Pancreas (tissue), 10 donors: ENCODE measurements at regions not wholly inside any gene's neighbourhood (a gene's known extent, or its start where the extent isn't known, plus 50 kb on each side); places are given as distances from the start of the nearest gene placed in this dataset.

Experiments
- ATAC-seq, 4 donors: fragments of 200-7000 bp; cut with Tn5 transposase; one replicate each; pipeline versions ENCODE4 v1.8.0 to v1.9.1; 2020; ENCODE audit warnings: mild to moderate bottlenecking in 4 of 4, moderate library complexity in 4 of 4
- DNase-seq, 6 donors: peaks; one replicate each; pipeline ENCODE4 v3.0.0-alpha.2; 2020
- FAIRE-seq: peaks from 2 replicates; lab custom pipeline; 2012; peaks lifted over from hg19 to GRCh38; lab: Jason Lieb, UNC
- H3K27ac ChIP-seq, 4 donors: fragments of 200-600 bp; sonication (generic); 1 replicate in 3 of 4; 2 replicates in 1 of 4; pipeline versions ENCODE4 v1.5.0 to v1.8.0; 2020
- H3K27me3 ChIP-seq, 4 donors: fragments of 200-600 bp; one replicate each; pipeline ENCODE4 v1.8.0; 2021
- H3K36me3 ChIP-seq, 3 donors: fragments of 200-600 bp; sonication (generic) in 1 of 3; one replicate each; pipeline versions ENCODE4 v1.5.0 to v1.8.0; 2020 to 2021
- H3K4me1 ChIP-seq, 3 donors: fragments of 200-600 bp; one replicate each; pipeline ENCODE4 v1.8.0; 2021
- H3K4me3 ChIP-seq, 4 donors: fragments of 200-600 bp; sonication (generic) in 2 of 4; one replicate each; pipeline versions ENCODE4 v1.5.0 to v1.8.0; 2020 to 2021
- H3K9me3 ChIP-seq, 4 donors: fragments of 200-600 bp; one replicate each; pipeline ENCODE4 v1.8.0; 2021
- CTCF ChIP-seq, 4 donors: fragments of 200-600 bp; sonication (generic) in 3 of 4; IDR thresholded peaks; one replicate each; pipeline versions ENCODE4 v1.5.0 to v1.8.0; 2021; ENCODE audit warnings: antibody characterized with exemption in 4 of 4
- WGBS, 2 donors: extraction: QIAGEN DNeasy Blood & Tissue Kit; methylation state at CpG; one replicate each; pipeline ENCODE4 v1.1.7; 2013; 5-methylcytosine and 5-hydroxymethylcytosine counted together
- intact Hi-C, 3 donors: fragments of 100-400 bp; cut with DNase I; formaldehyde crosslinking; loops; one replicate each; pipeline versions ENCODE4 v1.11.1 to v1.14.2; 2022
- donor health status: healthy with polysubstance abuse.
- donor health status: DM: no; HTN: no; CAD: no; lungs with moderate emphysema.
- donor health status: DM: no; HTN: no; CAD: no.
- donor health status: control.
- donor health status: control.
- donor health status: Bipolar disorder and iron deficiency.
- donor health status: DM: yes; HTN: yes; CAD: no.
- donor health status: DM: no; HTN: no; CAD: no.
- donor health status: DM: no; HTN: no; CAD: no.
- donor health status: DM: yes; HTN: yes; CAD: no.

- no peak overlapping the region for H3K27ac ChIP-seq
- H3K27me3 ChIP-seq, result no peaks in the 10 kb centered on the region
- no peak for TF ChIP-seq CTCF (IDR thresholded peaks at IDR 0.05)
- no peak for DNase-seq
- WGBS, 2 donors, result 91 to 95% methylated on average over 4 of the region's 4 CpGs
- ATAC-seq, result no peak
- FAIRE-seq, result no peak
- H3K4me3 ChIP-seq, result no peak overlapping the region
- intact Hi-C loops, result no loop called here
- no peaks in the 10 kb centered on the region for H3K36me3 ChIP-seq
- H3K9me3 ChIP-seq, result no peaks in the 10 kb centered on the region
- peaks cover 0 to 3% (median 0%) of the 10 kb centered on the region in 3 donors for H3K4me1 ChIP-seq
These were observed 50.4 kb upstream of the HNRNPU start for GRCh38 chr1:244914761-244915160.
